GM21381 (cell line): ENCODE measurements at regions not wholly inside any gene's neighbourhood (a gene's known extent, or its start where the extent isn't known, plus 50 kb on each side); places are given as distances from the start of the nearest gene placed in this dataset.

Source experiments
- ATAC-seq: cut with Tn5 transposase; IDR thresholded peaks from one replicate; pipeline ENCODE4 v1.9.1; 2021; ENCODE audit warnings: mild to moderate bottlenecking, moderate library complexity; ENCODE audit not compliant: unreplicated experiment

- ATAC-seq, result no peak
Measured at GRCh38 chr5:41670854-41671479, 160.6 kb upstream of the PLCXD3 start.

GRCh38 chr5:41670216-41670615 is 159.8 kb upstream of the PLCXD3 start:
- ATAC-seq, result no peak

- no peak for ATAC-seq
Measured at GRCh38 chr5:41661254-41661653, 150.9 kb upstream of the PLCXD3 start.

GRCh38 chr5:41656597-41656996 is 146.2 kb upstream of the PLCXD3 start:
- ATAC-seq, result no peak

GRCh38 chr5:41650131-41650530 is 139.7 kb upstream of the PLCXD3 start:
- no peak for ATAC-seq

GRCh38 chr5:41649659-41650058 is 139.3 kb upstream of the PLCXD3 start:
- ATAC-seq, result no peak

GRCh38 chr5:41648996-41649395 is 138.6 kb upstream of the PLCXD3 start:
- ATAC-seq, result no peak

GRCh38 chr5:41641621-41642020 is 131.2 kb upstream of the PLCXD3 start:
- ATAC-seq, result no peak

- ATAC-seq, result no peak
Measured at GRCh38 chr5:41638685-41639084, 128.3 kb upstream of the PLCXD3 start.

GRCh38 chr5:41637869-41638268 is 127.5 kb upstream of the PLCXD3 start:
- no peak for ATAC-seq

- ATAC-seq, result no peak
Measured at GRCh38 chr5:41637424-41637823, 127.0 kb upstream of the PLCXD3 start.

GRCh38 chr5:41636605-41637004 is 126.2 kb upstream of the PLCXD3 start:
- ATAC-seq, result peak; percentile 86

- ATAC-seq, result no peak
Measured at GRCh38 chr5:41629897-41630296, 119.5 kb upstream of the PLCXD3 start.

- ATAC-seq, result no peak
Measured at GRCh38 chr5:41625571-41625970, 115.2 kb upstream of the PLCXD3 start.

- ATAC-seq, result no peak
Measured at GRCh38 chr5:41621420-41621819, 111.0 kb upstream of the PLCXD3 start.

- no peak for ATAC-seq
Measured at GRCh38 chr5:41617843-41618515, 107.6 kb upstream of the PLCXD3 start.

- ATAC-seq, result no peak
Measured at GRCh38 chr5:41610386-41610785, 100.0 kb upstream of the PLCXD3 start.

- no peak for ATAC-seq
Measured at GRCh38 chr5:41600731-41601130, 90.3 kb upstream of the PLCXD3 start.

- no peak for ATAC-seq
Measured at GRCh38 chr5:41598011-41598410, 87.6 kb upstream of the PLCXD3 start.

GRCh38 chr5:41587668-41588067 is 77.3 kb upstream of the PLCXD3 start:
- ATAC-seq, result no peak

- no peak for ATAC-seq
Measured at GRCh38 chr5:41575110-41575779, 64.8 kb upstream of the PLCXD3 start.

- no peak for ATAC-seq
Measured at GRCh38 chr5:41574391-41574790, 64.0 kb upstream of the PLCXD3 start.
